GM23338 (cell line): ENCODE measurements at regions not wholly inside any gene's neighbourhood (a gene's known extent, or its start where the extent isn't known, plus 50 kb on each side); places are given as distances from the start of the nearest gene placed in this dataset.

ENCODE experiments used
- CTCF ChIP-seq, 2 experiments: fragments of 200-600 bp in 1 of 2; sonication (generic) in 1 of 2; conservative IDR thresholded peaks; 2 replicates each; pipeline versions ENCODE4 v1.5.1 to v1.6.1; 2016 to 2017; ENCODE audit warnings: antibody characterized with exemption in 2 of 2, low read depth in 2 of 2, mild to moderate bottlenecking in 2 of 2, moderate library complexity in 1 of 2
- EZH2 ChIP-seq: fragments of 200-600 bp; sonication (generic); IDR thresholded peaks from one replicate; pipeline ENCODE4 v1.8.0; 2017; ENCODE audit warnings: antibody characterized with exemption, mild to moderate bottlenecking, low read depth; ENCODE audit not compliant: unreplicated experiment

- TF ChIP-seq EZH2 (no peak), CTCF (conservative IDR thresholded peaks at IDR 0.05; ENCODE audit: low read depth in 2 of 2) (no peak)
These were observed 396.2 kb upstream of the ZNF385D start for GRCh38 chr3:22147161-22147560.
